HUES48 (cell line): ENCODE measurements at regions not wholly inside any gene's neighbourhood (a gene's known extent, or its start where the extent isn't known, plus 50 kb on each side); places are given as distances from the start of the nearest gene placed in this dataset.

Source experiments
- H3K27ac ChIP-seq: one replicate; pipeline ENCODE4 v1.7.0; 2013; ENCODE audit warnings: low read depth, low read length, inconsistent platforms
- H3K27me3 ChIP-seq: 2 replicates; pipeline ENCODE4 v1.6.1; 2013; ENCODE audit warnings: mild to moderate bottlenecking, low read length; ENCODE audit not compliant: control insufficient read depth, insufficient read depth
- H3K36me3 ChIP-seq: 2 replicates; pipeline ENCODE4 v1.6.1; 2013; ENCODE audit warnings: low read length; ENCODE audit not compliant: control insufficient read depth, insufficient read depth
- H3K4me1 ChIP-seq: 2 replicates; pipeline ENCODE4 v1.6.1; 2013; ENCODE audit warnings: mild to moderate bottlenecking, low read length; ENCODE audit not compliant: control insufficient read depth, insufficient read depth
- H3K4me3 ChIP-seq: 2 replicates; pipeline ENCODE4 v1.5.1; 2013; ENCODE audit warnings: mild to moderate bottlenecking, low read depth, low read length
- H3K9ac ChIP-seq: 2 replicates; pipeline ENCODE4 v1.6.1; 2013; ENCODE audit warnings: mild to moderate bottlenecking, low read depth, low read length, moderate library complexity
- H3K9me3 ChIP-seq: 2 replicates; pipeline ENCODE4 v1.6.1; 2013; ENCODE audit warnings: low read length; ENCODE audit not compliant: control insufficient read depth, insufficient read depth

- H3K4me3 ChIP-seq: no peak overlapping the region
- no peaks in the 10 kb centered on the region for H3K9me3 ChIP-seq
- no peaks in the 10 kb centered on the region for H3K36me3 ChIP-seq
- no peaks in the 10 kb centered on the region for H3K4me1 ChIP-seq
- H3K27ac ChIP-seq: no peak overlapping the region
- no peaks in the 10 kb centered on the region for H3K27me3 ChIP-seq
- no peak overlapping the region for H3K9ac ChIP-seq
Measured at GRCh38 chr14:96958057-96958456, 160.9 kb downstream of the VRK1 start.

DNA sequence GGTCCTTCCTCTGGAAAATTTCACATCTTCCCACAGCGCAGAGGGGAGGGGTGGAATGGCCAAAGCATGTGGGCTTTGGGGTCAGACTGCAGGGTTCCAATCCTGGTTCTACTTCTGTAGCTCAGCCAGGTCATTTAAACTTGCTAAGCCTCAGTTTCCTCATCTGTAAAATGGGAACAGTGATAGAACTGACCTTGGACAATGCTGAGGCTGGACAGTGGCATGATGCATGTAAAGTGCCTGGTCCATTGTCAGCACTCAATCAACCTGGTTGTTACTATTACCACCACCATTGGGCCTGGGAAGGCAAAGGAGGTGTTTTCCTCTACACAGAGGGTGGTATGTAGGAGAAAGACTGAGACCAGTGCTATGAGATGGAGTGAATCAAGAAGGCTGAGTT, 162.8 kb downstream of the VRK1 start:
- Histone ChIP-seq H3K27ac (no peak overlapping the region), H3K27me3 (no peaks in the 10 kb centered on the region), H3K4me1 (no peaks in the 10 kb centered on the region), H3K9me3 (no peaks in the 10 kb centered on the region), H3K9ac (no peak overlapping the region), H3K36me3 (no peaks in the 10 kb centered on the region), H3K4me3 (no peak overlapping the region)

DNA sequence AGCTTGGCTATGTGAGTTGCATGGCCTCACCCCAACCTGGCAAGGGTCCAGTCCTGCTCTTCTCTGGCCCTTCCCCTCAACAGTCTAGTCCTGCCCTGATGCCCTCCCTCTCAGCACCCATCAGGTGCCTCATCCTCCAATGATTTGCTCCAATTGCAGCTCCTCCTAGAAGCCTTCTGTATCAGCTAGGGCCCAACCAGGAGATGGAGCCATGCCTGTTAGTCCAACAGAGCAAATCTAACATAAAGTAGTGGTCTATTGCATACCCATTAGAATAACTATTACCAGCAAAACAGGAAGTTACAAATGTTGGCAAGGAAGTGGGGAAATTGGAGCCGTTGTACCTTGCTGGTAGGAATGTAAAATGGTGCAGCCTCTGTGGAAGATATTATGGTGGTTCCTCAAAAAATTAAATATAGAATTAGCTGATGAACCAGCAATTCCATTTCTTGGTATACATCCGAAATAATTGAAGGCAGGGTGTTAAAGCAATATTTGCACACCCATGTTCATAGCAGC, 163.5 kb downstream of the VRK1 start:
- Histone ChIP-seq H3K9me3 (no peaks in the 10 kb centered on the region), H3K36me3 (no peaks in the 10 kb centered on the region), H3K27ac (no peak overlapping the region), H3K27me3 (no peaks in the 10 kb centered on the region), H3K4me3 (no peak overlapping the region), H3K4me1 (no peaks in the 10 kb centered on the region), H3K9ac (no peak overlapping the region)

DNA sequence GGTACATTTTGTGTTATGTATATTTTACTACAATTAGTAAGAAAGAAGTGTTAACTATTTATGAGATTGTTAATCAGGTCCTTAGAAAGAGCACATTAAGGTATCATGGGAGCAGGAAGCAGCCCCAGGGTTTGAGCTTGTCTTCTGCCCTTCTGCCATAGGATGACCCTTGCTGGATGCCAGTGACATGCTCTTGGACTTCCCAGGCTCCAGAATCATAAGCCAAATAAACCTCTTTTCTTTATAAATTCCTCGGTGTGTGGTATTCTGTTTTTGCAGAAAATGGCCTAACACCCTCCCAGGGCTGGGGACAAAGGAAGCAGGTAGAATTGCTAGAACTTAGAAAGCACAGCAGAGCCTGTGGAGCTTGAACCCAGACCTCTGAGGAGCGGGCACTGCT, 164.7 kb downstream of the VRK1 start:
- Histone ChIP-seq H3K9ac (no peak overlapping the region), H3K27ac (no peak overlapping the region), H3K9me3 (no peaks in the 10 kb centered on the region), H3K27me3 (no peaks in the 10 kb centered on the region), H3K4me1 (peaks cover 6% of the 10 kb centered on the region), H3K4me3 (no peak overlapping the region), H3K36me3 (no peaks in the 10 kb centered on the region)

GRCh38 chr14:96962337-96962736, 165.2 kb downstream of the VRK1 start:
- Histone ChIP-seq H3K27ac (no peak overlapping the region), H3K9me3 (no peaks in the 10 kb centered on the region), H3K36me3 (no peaks in the 10 kb centered on the region)

GRCh38 chr14:96964726-96965415, 167.7 kb downstream of the VRK1 start:
- Histone ChIP-seq H3K27me3 (no peaks in the 10 kb centered on the region), H3K27ac (no peak overlapping the region), H3K36me3 (no peaks in the 10 kb centered on the region), H3K4me3 (no peak overlapping the region), H3K9me3 (no peaks in the 10 kb centered on the region), H3K4me1 (peaks cover 6% of the 10 kb centered on the region), H3K9ac (no peak overlapping the region)

More at GRCh38 chr14:96962337-96962736, 165.2 kb downstream of the VRK1 start:
- H3K9ac ChIP-seq: no peak overlapping the region
- no peak overlapping the region for H3K4me3 ChIP-seq
- H3K4me1 ChIP-seq: peaks cover 6% of the 10 kb centered on the region
- H3K27me3 ChIP-seq: no peaks in the 10 kb centered on the region

- peaks cover 6% of the 10 kb centered on the region for H3K4me1 ChIP-seq
- no peak overlapping the region for H3K4me3 ChIP-seq
- no peak overlapping the region for H3K27ac ChIP-seq
- no peak overlapping the region for H3K9ac ChIP-seq
- no peaks in the 10 kb centered on the region for H3K27me3 ChIP-seq
- H3K36me3 ChIP-seq: no peaks in the 10 kb centered on the region
- H3K9me3 ChIP-seq: no peaks in the 10 kb centered on the region
Measured at GRCh38 chr14:96965885-96966595, 168.9 kb downstream of the VRK1 start.

DNA sequence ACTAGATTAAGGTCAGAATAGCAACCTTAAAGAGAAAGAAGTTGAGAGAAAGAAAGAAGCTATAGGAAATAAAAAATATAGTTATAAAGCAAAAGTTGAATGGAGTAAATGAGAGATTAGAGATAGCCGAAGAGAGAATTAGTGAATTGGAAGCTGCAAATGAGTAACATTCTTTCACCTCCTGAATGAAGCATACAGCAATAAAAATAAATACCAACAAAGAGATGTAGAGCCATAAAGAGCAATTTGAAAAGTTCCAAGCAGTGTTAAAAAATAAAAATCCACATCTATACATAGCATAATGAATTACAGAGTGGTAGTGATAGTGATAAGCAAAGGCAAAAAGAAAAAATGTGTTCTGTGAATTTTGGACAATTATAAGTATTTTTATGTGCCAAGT, 177.9 kb downstream of the VRK1 start:
- no peak overlapping the region for H3K9ac ChIP-seq
- no peaks in the 10 kb centered on the region for H3K36me3 ChIP-seq
- H3K27ac ChIP-seq: no peak overlapping the region
- peaks cover 9% of the 10 kb centered on the region; the same call in 1 of the 2 replicates for H3K9me3 ChIP-seq
- no peaks in the 10 kb centered on the region for H3K27me3 ChIP-seq
- H3K4me3 ChIP-seq: no peak overlapping the region
- no peaks in the 10 kb centered on the region for H3K4me1 ChIP-seq

- Histone ChIP-seq H3K27ac (no peak overlapping the region), H3K36me3 (no peaks in the 10 kb centered on the region), H3K9me3 (peaks cover 9% of the 10 kb centered on the region; the same call in 1 of the 2 replicates), H3K4me3 (no peak overlapping the region), H3K4me1 (no peaks in the 10 kb centered on the region), H3K9ac (no peak overlapping the region), H3K27me3 (no peaks in the 10 kb centered on the region)
Measured at GRCh38 chr14:96978525-96979272, 181.5 kb downstream of the VRK1 start.

DNA sequence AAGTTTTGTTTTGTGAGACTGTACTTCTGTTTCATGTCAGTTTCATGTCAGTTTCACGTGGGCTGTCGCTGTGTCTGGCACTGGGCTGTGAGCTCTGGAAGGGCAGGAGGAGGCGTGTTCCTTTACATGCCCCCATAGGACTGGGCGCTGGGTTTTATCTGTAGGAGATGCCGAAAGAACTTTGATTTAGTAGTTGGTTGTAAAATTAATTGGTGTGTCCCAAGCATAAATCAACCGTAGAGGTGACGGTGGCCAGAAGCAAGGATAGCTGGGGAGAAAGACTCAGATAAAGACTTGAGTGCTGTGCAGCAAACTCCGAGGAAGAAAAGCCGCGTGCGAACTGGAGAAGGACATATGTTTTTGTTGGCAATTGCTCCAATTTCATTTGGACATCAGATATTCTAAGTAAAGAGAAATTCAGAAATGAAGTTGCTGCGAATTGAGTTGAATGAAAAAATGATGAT, 182.5 kb downstream of the VRK1 start:
- Histone ChIP-seq H3K9ac (no peak overlapping the region), H3K4me1 (no peaks in the 10 kb centered on the region), H3K27me3 (no peaks in the 10 kb centered on the region), H3K36me3 (no peaks in the 10 kb centered on the region), H3K27ac (no peak overlapping the region), H3K9me3 (peaks cover 9% of the 10 kb centered on the region; the same call in 1 of the 2 replicates), H3K4me3 (no peak overlapping the region)
